Glutamatergic neuron (in vitro differentiated cells): ENCODE measurements at regions not wholly inside any gene's neighbourhood (a gene's known extent, or its start where the extent isn't known, plus 50 kb on each side); places are given as distances from the start of the nearest gene placed in this dataset.

Experiments used
- DNase-seq: peaks from one replicate; pipeline ENCODE4 v3.0.0; 2022
- H3K27ac Mint-ChIP-seq: one replicate; pipeline ENCODE4 v1.8.0; 2020; ENCODE audit warnings: mild to moderate bottlenecking, mixed read lengths, inconsistent platforms; ENCODE audit not compliant: unreplicated experiment
- H3K27me3 Mint-ChIP-seq: one replicate; pipeline ENCODE4 v1.8.0; 2020; ENCODE audit warnings: mild to moderate bottlenecking, moderate library complexity, mixed read lengths, inconsistent platforms; ENCODE audit not compliant: unreplicated experiment
- H3K36me3 Mint-ChIP-seq: one replicate; pipeline ENCODE4 v1.8.0; 2020; ENCODE audit warnings: mild to moderate bottlenecking, mixed read lengths, inconsistent platforms; ENCODE audit not compliant: unreplicated experiment
- H3K4me1 Mint-ChIP-seq: one replicate; pipeline ENCODE4 v1.8.0; 2020; ENCODE audit warnings: mild to moderate bottlenecking, low read depth, mixed read lengths, inconsistent platforms; ENCODE audit not compliant: unreplicated experiment
- H3K4me3 Mint-ChIP-seq: one replicate; pipeline ENCODE4 v1.8.0; 2020; ENCODE audit warnings: mild to moderate bottlenecking, mixed read lengths, inconsistent platforms; ENCODE audit not compliant: unreplicated experiment
- H3K9me3 Mint-ChIP-seq: one replicate; pipeline ENCODE4 v1.8.0; 2020; ENCODE audit warnings: mild to moderate bottlenecking, moderate library complexity, mixed read lengths, inconsistent platforms; ENCODE audit not compliant: unreplicated experiment
- CTCF ChIP-seq: fragments of 200-600 bp; sonication (generic); IDR thresholded peaks from one replicate; pipeline ENCODE4 v1.5.0; 2021; ENCODE audit not compliant: partially characterized antibody, unreplicated experiment

- Mint-ChIP-seq H3K9me3 (peaks cover 1% of the 10 kb centered on the region), H3K27ac (peak overlapping the region; percentile 14), H3K4me1 (no peaks in the 10 kb centered on the region), H3K27me3 (no peaks in the 10 kb centered on the region), H3K4me3 (no peak overlapping the region), H3K36me3 (no peaks in the 10 kb centered on the region)
- no peak for DNase-seq
- TF ChIP-seq CTCF: no peak
Observed at GRCh38 chr5:77935506-77936364, 159.6 kb upstream of the TBCA start.

DNA sequence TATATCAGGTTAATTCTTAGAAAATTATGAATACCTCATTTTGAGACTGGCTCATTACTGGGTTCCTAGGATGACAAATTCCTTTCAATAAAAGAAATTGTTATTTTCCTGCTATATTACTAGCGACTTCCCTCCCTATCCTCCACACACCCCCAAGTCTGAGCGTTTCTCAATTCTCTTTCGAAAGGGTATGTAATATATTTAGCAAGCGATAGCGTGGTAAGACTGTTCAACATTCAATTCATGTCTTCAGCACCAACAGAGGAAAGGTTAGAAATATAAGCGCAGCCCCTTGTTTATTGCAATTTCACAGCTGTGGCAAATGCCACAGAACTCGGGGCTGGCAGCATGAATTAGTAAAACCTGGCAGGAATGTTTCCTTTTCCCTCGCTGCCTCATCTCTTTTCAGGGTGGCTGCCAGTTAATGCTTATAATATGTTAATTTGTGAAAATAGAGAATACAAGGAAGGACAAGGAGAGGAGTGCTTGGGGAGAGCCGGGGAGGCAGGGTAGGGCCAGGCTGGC lies 152.7 kb upstream of the TBCA start:
- peaks cover 2% of the 10 kb centered on the region for H3K4me1 Mint-ChIP-seq
- H3K9me3 Mint-ChIP-seq: no peaks in the 10 kb centered on the region
- H3K36me3 Mint-ChIP-seq: no peaks in the 10 kb centered on the region
- H3K27me3 Mint-ChIP-seq: no peaks in the 10 kb centered on the region
- H3K27ac Mint-ChIP-seq: no peak overlapping the region
- H3K4me3 Mint-ChIP-seq: no peak overlapping the region
- TF ChIP-seq CTCF: no peak
- DNase-seq: no peak

- TF ChIP-seq CTCF: no peak
- no peaks in the 10 kb centered on the region for H3K27me3 Mint-ChIP-seq
- no peak overlapping the region for H3K4me3 Mint-ChIP-seq
Observed at GRCh38 chr5:77926337-77926736, 150.2 kb upstream of the TBCA start.

DNA sequence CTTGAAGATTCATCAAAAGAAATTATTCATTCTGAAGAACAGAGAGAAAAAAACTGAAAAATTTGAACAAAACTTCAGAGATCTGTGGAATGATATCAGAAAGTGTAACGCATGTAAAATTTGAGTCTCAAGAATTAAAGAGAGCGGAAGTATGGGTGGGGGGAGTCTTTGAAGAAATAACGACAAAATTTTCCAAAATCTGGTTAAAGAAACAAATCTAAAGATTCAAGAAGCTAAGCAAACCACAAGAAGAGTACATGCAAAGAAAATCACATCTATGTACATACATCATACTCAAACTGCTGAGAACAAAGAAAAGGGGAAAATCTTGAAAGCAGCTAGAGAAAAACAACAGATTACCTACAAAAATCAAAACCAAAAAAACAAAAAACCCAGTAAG lies 149.4 kb upstream of the TBCA start:
- H3K36me3 Mint-ChIP-seq: no peaks in the 10 kb centered on the region
- H3K9me3 Mint-ChIP-seq: no peaks in the 10 kb centered on the region
- no peak overlapping the region for H3K27ac Mint-ChIP-seq
- no peak overlapping the region for H3K4me3 Mint-ChIP-seq
- H3K4me1 Mint-ChIP-seq: peaks cover 2% of the 10 kb centered on the region
- TF ChIP-seq CTCF: no peak
- H3K27me3 Mint-ChIP-seq: no peaks in the 10 kb centered on the region
- DNase-seq: no peak

More at GRCh38 chr5:77926337-77926736, 150.2 kb upstream of the TBCA start:
- Mint-ChIP-seq H3K9me3 (no peaks in the 10 kb centered on the region), H3K27ac (no peak overlapping the region), H3K36me3 (no peaks in the 10 kb centered on the region), H3K4me1 (peaks cover 2% of the 10 kb centered on the region)
- DNase-seq: no peak

DNA sequence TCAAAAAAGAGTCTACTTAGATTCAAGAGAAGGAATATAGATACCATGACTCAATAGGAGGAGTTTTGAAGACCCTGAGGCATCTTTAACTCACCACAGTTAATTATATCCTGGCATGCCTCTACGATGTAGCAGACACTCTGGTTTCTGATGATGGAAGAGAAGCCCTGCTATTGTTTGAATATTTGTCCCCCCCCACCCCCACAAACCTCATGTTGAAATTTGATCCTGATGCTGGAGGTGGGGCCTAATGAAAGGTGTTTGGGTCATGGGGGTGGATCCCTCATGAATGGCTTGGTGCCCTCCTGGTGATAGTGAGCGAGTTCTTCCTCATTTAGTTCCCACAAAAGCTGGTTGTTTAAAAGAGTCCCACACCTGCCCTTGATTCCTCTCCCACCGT lies 147.9 kb upstream of the TBCA start:
- H3K4me3 Mint-ChIP-seq: peak overlapping the region; percentile 16
- no peaks in the 10 kb centered on the region for H3K36me3 Mint-ChIP-seq
- TF ChIP-seq CTCF: no peak
- H3K9me3 Mint-ChIP-seq: no peaks in the 10 kb centered on the region
- peaks cover 2% of the 10 kb centered on the region for H3K4me1 Mint-ChIP-seq
- H3K27ac Mint-ChIP-seq: no peak overlapping the region
- no peak for DNase-seq
- H3K27me3 Mint-ChIP-seq: no peaks in the 10 kb centered on the region
